Kidney capillary endothelial cell (primary cell): ENCODE measurements at regions not wholly inside any gene's neighbourhood (a gene's known extent, or its start where the extent isn't known, plus 50 kb on each side); places are given as distances from the start of the nearest gene placed in this dataset.
A peak's percentile ranks its signal among the peaks of the same experiment; 100 is the strongest.

Source experiments
- DNase-seq: peaks from one replicate; pipeline ENCODE4 v3.0.0-alpha.2; 2018; ENCODE audit warnings: low spot score

DNA sequence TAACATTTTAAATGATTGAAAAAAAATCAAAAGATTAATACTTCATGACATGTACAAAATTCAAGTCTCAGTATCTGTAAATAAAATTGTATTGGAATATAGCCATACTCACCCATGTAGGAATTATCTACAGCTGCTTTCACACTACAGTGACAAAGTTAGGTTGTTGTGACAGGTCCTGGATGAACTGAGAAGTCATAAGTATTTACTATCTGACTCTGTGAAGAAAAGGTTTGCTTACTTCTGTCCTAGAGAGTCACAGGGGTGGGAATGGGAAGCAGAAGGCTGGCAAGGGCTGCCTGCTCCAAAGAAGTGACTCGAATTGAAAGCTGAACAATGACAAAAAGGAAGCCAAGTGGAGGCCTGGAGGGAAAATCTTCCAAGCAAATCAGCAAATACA is 155.2 kb downstream of the SLC30A10 start:
- no peak for DNase-seq

GRCh38 chr1:219772265-219773036 is 155.9 kb downstream of the SLC30A10 start:
- no peak for DNase-seq

DNA sequence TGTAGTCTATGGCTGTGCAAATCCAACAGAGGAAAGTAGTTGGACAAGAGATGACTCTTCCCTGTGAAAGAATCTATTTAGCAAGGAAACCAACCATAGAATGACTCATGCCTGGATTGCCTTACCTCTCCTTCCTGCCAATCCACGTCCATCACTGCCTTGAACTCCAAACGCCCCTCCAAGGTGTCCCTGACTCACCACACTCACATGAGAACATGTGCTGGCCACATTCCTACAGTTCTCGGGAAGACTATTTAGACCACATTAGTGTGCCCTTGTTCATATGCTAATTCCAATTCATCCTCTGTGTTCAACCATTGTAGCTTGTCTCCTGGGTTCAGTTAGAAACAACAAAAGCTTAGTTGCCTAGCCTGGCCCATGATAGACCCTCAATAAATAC is 157.3 kb downstream of the SLC30A10 start:
- peak; percentile 81 for DNase-seq

DNA sequence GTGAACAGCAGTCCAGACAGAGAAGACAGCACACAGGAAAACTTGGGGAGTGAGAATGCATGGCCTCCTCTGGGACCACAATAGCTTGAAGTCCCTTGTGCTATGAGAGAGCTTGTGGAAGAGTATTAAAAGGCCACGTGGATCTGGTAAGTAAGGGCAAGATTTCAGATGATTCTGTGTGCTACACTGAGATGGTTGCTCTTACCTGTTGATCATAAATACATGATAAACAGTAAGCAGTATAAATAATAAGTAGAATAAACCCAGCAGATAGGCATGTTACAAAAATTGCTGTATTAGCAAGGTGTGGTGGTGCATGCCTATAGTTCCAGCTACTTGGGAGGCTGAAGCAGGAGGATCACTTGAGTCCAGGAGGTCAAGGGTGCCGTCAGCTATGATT is 150.4 kb upstream of the ZC3H11B start:
- no peak for DNase-seq

DNA sequence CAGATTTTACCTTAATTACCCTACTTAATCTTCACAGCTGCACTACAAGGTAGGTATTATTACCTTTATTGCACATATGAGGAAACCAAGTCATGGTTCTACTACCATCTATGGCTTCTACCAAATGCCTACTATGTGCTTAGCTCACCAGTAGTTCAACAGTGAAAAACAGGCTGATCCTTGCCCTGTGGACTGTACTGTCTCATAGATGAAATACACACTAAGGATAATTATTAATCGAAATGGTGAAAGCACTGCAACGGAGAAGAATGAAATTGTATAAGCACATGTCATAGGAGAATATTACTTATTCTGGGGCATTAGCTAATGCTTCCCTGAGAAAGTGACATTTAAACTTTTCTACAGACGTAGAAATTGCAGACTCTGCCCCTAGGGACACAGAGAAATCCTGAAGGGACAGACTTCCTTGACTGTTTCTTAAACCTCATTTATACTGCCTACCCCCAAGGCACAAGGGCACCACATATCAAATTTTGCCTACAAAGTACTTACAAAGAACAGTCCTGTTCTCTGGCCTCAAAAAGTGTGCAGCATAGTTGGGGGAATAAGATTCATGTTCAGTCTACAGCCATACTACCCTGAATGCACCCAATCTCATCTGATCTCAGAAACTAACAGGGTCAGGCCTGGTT is 148.4 kb upstream of the ZC3H11B start:
- no peak for DNase-seq

- DNase-seq = no peak
Measured at GRCh38 chr1:219759095-219759494, 146.2 kb upstream of the ZC3H11B start.

DNA sequence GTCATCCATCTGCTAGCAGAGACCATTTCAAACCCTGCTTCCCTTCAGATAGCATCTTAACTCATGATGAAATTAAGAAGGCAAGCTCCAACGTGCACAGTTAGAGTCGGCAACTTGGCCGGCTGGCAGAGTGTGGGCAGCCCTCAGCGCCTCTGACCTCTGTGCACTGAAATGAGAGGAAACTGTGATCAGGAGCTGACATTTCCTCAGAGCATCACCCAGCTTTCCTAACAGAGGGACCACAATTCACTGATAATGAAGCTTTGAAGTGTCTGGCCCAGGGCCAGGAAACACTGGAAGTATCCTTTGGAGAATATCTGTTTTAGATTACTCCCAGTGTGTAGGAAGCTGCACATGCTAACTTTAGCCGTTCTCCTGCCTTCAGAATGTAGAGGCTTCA is 145.0 kb upstream of the ZC3H11B start:
- DNase-seq = no peak

GRCh38 chr1:219755234-219755633 is 142.3 kb upstream of the ZC3H11B start:
- no peak for DNase-seq

GRCh38 chr1:219754767-219755166 is 141.9 kb upstream of the ZC3H11B start:
- DNase-seq = no peak

DNA sequence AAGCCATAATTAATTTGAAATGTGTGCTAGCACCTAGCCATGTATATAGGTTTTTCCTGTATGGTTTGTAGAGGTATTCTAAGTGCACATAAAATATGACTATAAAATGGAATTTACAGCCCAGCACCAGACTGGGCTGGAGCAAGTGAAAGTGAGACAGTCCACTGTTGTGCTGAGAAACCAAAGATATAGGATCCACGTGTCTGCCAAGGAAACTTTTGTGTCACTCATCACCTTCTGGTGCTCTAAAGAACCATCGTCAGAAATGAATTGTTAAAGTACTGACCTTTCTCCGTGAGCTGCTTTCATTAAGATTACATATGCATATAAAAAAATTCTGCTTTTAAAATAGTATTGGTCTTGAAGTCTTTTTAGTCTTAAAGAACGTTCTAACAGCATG is 141.0 kb upstream of the ZC3H11B start:
- no peak for DNase-seq

GRCh38 chr1:219752645-219753044 is 139.7 kb upstream of the ZC3H11B start:
- no peak for DNase-seq

DNA sequence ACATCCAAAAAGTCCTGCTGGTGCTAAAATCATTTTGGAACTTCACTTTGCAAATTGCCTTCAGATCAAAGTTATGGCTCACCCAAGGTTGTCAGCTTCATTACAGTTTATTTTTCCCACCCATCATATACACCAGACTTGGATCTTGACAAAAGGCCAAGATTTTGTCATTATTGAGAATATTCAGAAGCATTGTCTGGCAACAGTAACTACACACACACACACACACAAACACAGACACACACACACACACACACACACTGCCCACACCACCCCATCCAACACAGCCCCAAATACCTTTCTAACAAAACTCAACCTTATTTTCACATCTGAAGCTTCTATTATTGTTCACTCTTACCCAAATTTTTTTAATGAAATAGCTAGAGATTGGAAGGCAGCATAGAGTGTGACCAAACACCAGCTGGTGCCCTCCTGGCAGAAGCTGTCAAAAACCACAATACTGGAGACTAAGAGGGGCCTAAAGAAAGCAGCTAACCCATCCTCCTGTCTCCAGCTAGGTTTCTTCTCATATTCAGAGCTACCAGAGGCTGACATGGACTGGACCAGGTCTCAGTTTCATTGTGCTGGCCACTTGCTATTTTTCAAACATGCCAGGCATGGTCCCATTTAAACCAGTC is 139.1 kb upstream of the ZC3H11B start:
- no peak for DNase-seq

DNA sequence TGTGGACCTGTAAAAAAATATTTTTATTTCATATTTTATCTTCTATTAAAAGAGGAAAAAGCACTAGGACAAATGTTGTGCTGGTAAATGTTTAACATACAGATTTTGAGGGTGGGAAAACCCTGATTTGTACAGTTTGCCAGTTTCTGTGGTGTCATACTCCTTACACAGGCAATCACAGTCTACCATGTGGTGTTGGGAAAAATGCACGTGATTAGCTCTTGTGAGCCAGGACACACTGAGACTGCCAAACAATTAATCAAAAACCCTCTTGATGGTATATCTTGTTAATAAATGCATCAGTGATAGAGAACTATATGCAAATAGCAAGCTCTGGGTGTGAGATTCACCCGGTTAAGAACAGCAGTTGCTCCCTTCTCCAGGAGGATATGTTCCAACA is 136.5 kb upstream of the ZC3H11B start:
- no peak for DNase-seq

DNA sequence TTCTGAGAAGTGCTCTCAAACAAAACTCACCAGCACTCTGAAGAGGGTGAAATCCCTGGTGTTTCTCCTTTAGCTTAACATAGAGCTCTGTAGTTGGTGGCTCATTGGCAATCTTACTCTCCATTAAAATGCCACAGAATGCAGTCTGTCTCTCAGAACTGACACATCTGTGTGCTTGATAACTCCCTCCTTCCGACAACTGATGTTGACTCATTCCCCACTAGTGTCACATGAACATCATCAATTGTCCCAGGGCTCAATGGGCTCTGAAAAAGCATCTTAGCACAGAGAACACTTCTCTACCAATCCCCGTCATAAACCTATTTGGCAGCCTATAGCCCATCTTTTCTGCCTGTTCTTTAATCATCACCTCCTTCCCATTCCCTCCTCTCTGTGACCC is 133.2 kb upstream of the ZC3H11B start:
- DNase-seq = no peak

GRCh38 chr1:219744652-219745469 is 132.0 kb upstream of the ZC3H11B start:
- no peak for DNase-seq

DNA sequence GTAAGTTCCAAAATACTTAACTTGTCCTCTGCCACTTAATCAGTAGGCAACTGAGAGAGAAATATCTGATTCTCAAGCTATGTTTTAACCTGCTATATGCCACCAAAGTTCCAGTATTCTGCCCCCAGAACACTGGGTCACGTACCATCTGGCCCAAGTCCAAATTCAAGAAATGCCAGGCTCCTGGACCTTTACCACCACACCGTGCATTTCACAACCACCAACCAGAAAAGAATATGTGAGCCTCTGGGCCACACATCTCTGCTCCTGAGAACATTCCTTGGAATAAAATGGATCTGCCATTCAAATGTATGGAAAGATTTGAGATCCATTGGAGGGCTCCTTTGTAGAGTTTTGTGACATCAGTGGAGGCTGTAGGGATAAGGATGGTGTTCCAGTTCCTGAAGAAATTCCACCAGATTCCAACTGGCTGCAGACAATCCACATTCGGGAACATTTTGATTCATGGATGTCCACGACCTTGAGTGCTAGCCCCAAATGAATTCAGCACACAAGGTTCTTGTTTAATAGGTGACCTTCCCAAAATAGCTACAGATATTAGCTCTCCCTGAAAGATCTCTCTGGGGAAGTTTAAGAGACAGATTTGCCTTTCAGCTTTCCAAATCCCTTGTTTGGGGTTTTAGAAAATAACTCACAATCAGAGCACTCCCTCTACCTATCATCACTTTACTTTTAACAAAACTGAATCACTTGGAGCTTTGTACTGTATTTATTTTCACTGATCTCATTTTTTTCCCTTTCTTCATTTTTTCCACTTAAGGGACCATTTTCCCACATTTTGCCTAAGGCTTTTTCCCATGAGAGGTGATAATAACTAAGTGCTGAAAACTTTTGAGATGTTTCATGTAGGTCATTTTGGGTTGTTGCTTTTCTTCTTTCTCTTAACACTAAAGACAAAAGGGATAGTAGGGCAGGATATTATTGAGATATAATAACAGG is 128.4 kb upstream of the ZC3H11B start:
- no peak for DNase-seq

GRCh38 chr1:219733511-219734174 is 120.7 kb upstream of the ZC3H11B start:
- DNase-seq = no peak

- no peak for DNase-seq
Measured at GRCh38 chr1:219732814-219733491, 120.0 kb upstream of the ZC3H11B start.

DNA sequence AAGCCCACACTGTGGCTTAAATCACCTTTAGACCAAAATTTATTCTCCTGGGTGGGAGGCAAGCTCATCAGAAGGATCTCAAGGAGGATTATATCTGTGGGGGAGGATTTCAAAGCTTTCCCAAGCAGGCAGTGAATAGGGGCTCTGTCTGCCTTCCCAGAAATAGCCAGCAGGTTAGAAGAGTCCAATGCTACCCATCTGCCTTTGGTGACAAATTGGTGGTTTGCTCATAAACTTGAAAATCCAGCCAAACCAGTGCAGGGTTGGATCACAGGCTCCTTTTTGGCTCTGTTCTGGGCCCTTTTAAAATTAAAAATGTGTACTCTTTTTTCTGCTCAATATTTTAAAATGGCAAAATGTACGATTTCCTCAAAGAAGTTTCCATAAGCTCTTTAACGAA is 118.9 kb upstream of the ZC3H11B start:
- DNase-seq = no peak
